ENCODE measurements at regions not wholly inside any gene's neighbourhood (a gene's known extent, or its start where the extent isn't known, plus 50 kb on each side); places are given as distances from the start of the nearest gene placed in this dataset.
"Not testable (repeated sequence)": the region's sequence is repeated elsewhere in the genome, so short reads cannot be mapped to it uniquely, and the experiment has no call there.

DNA sequence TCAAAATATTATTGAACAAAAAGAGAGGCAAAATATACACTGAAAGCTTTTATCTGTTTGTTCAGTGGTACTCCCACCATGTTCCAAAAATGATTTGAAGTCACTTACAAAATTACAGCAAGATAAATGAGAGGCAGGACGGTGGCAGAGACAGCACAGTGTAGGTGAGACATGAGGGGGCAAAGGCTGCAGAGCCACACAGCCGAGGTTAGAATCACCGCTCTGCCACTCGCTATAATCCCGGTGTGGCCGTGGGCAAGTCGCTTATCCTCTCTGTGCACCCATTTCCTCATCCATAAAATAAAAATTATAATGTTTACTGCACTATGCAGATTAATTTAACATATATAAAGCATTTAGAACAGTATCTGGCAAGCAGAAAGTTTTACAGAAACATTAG is 140.1 kb upstream of the BEND6 start:
- no peak overlapping the region for H3K4me3 Mint-ChIP-seq
- H3K9me3 Mint-ChIP-seq = no peaks in the 10 kb centered on the region
- H3K27ac Mint-ChIP-seq = no peak overlapping the region
- no peaks in the 10 kb centered on the region for H3K4me1 ChIP-seq (ENCODE audit: insufficient read depth, low read length)
- no peaks in the 10 kb centered on the region for H3K9me3 ChIP-seq (ENCODE audit: control insufficient read depth in 1 of 2, insufficient read depth in 1 of 2, low read length in 2 of 2)
- ATAC-seq (ENCODE audit: poor library complexity) = no peak
- DNase-seq = no peak
- no peaks in the 10 kb centered on the region for H3K4me1 Mint-ChIP-seq (ENCODE audit: low read depth)
- TF ChIP-seq CTCF (IDR thresholded peaks at IDR 0.05) = no peak
- intact Hi-C loops (cut with DNase I, micrococcal nuclease) = no loop called here
- H3K27ac ChIP-seq (ENCODE audit: low read depth in 1 of 2, low read length in 2 of 2) = no peak overlapping the region
- no peaks in the 10 kb centered on the region for H3K36me3 ChIP-seq (ENCODE audit: insufficient read depth, low read length)
- no peak overlapping the region for H3K4me3 ChIP-seq (ENCODE audit: low read length)
- no peaks in the 10 kb centered on the region for H3K27me3 ChIP-seq (ENCODE audit: control insufficient read depth in 1 of 2, insufficient read depth in 2 of 2, low read length in 2 of 2)
- H3K27me3 Mint-ChIP-seq = no peaks in the 10 kb centered on the region
- ChIA-PET CTCF (no interaction called here), POLR2A (no interaction called here)
- no peaks in the 10 kb centered on the region for H3K36me3 Mint-ChIP-seq (ENCODE audit: low read depth)

DNA sequence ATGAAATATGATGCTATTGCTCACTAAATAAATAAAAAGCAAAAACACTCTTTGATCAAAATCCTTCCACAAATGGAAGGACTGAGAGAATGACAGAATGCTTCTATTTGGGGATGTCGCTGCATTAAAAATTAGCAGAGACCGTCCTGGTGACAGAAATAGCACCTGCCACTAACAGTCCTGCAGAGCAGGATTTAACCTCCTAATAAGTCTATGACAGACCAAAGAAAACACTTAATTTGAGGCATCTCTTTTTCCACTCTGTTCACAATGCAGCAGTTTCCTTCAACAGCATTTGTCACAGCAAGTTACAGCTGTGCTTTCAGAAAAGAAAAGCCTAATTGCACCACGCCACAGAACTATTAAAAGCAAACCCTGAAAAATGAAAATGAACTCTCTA is 140.6 kb upstream of the BEND6 start:
- Mint-ChIP-seq H3K27me3 (no peaks in the 10 kb centered on the region), H3K4me3 (no peak overlapping the region)

GRCh38 chr6:56812851-56813250 is 142.1 kb upstream of the BEND6 start:
- not testable (repeated sequence) for H3K4me3 Mint-ChIP-seq

More for the DNA sequence above, 140.6 kb upstream of the BEND6 start:
- Mint-ChIP-seq H3K9me3 (no peaks in the 10 kb centered on the region), H3K36me3 (ENCODE audit: low read depth) (no peaks in the 10 kb centered on the region), H3K27ac (no peak overlapping the region), H3K4me1 (ENCODE audit: low read depth) (no peaks in the 10 kb centered on the region)
- no peak overlapping the region for H3K27ac ChIP-seq (ENCODE audit: low read depth in 1 of 2, low read length in 2 of 2)
- H3K27me3 ChIP-seq (ENCODE audit: control insufficient read depth in 1 of 2, insufficient read depth in 2 of 2, low read length in 2 of 2) = no peaks in the 10 kb centered on the region
- intact Hi-C loops (cut with DNase I, micrococcal nuclease) = no loop called here
- H3K4me1 ChIP-seq (ENCODE audit: insufficient read depth, low read length) = no peaks in the 10 kb centered on the region
- no peak overlapping the region for H3K4me3 ChIP-seq (ENCODE audit: low read length)
- DNase-seq (no peak), ATAC-seq (ENCODE audit: poor library complexity) (no peak)
- H3K9me3 ChIP-seq (ENCODE audit: control insufficient read depth in 1 of 2, insufficient read depth in 1 of 2, low read length in 2 of 2) = no peaks in the 10 kb centered on the region
- TF ChIP-seq CTCF (IDR thresholded peaks at IDR 0.05) = no peak
- ChIA-PET POLR2A (no interaction called here), CTCF (no interaction called here)
- no peaks in the 10 kb centered on the region for H3K36me3 ChIP-seq (ENCODE audit: insufficient read depth, low read length)

DNA sequence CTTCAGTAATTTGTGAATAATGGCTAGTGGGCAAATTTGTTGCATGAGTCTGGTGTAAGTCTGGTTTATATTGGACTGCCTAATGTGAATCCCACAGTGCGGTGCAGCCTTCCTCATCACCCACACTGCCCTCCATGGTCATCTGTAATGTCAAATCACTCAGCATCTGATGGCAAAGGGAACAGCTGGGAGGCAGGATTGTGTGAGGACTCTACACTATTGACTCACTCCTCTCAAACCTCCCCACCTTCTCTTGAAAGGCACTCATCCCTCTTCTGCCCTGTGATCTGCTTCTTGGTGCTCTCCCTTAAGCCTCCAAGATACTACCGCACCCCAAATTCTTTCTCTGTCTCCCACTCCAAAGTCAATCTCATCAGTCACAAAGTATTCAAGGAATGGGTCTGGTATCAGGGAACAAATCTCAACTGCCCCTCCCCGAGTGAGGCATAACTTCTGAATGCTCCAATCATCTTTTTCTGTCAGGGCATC is 146.0 kb upstream of the BEND6 start:
- no peak for DNase-seq
- H3K9me3 Mint-ChIP-seq = no peaks in the 10 kb centered on the region
- POLR2A ChIA-PET = no interaction called here

More at GRCh38 chr6:56812851-56813250, 142.1 kb upstream of the BEND6 start:
- H3K27ac ChIP-seq (ENCODE audit: low read depth in 1 of 2, low read length in 2 of 2); H3K27me3 Mint-ChIP-seq; CTCF ChIA-PET; H3K36me3 ChIP-seq (ENCODE audit: insufficient read depth, low read length); H3K27me3 ChIP-seq (ENCODE audit: control insufficient read depth in 1 of 2, insufficient read depth in 2 of 2, low read length in 2 of 2); H3K4me1 ChIP-seq (ENCODE audit: insufficient read depth, low read length); intact Hi-C loops (cut with DNase I, micrococcal nuclease); H3K9me3 ChIP-seq (ENCODE audit: control insufficient read depth in 1 of 2, insufficient read depth in 1 of 2, low read length in 2 of 2); H3K4me1 Mint-ChIP-seq (ENCODE audit: low read depth); H3K9me3 Mint-ChIP-seq; H3K4me3 ChIP-seq (ENCODE audit: low read length); POLR2A ChIA-PET; H3K27ac Mint-ChIP-seq; ATAC-seq (ENCODE audit: poor library complexity); DNase-seq; H3K36me3 Mint-ChIP-seq (ENCODE audit: low read depth): not testable (repeated sequence)

More for the DNA sequence above, 146.0 kb upstream of the BEND6 start:
- no peak for TF ChIP-seq CTCF (IDR thresholded peaks at IDR 0.05)
- H3K27me3 ChIP-seq (ENCODE audit: control insufficient read depth in 1 of 2, insufficient read depth in 2 of 2, low read length in 2 of 2) = no peaks in the 10 kb centered on the region
- Mint-ChIP-seq H3K27me3 (no peaks in the 10 kb centered on the region), H3K36me3 (ENCODE audit: low read depth) (no peaks in the 10 kb centered on the region), H3K27ac (no peak overlapping the region), H3K4me3 (no peak overlapping the region), H3K4me1 (ENCODE audit: low read depth) (no peaks in the 10 kb centered on the region)
- no peaks in the 10 kb centered on the region for H3K36me3 ChIP-seq (ENCODE audit: insufficient read depth, low read length)
- H3K9me3 ChIP-seq (ENCODE audit: control insufficient read depth in 1 of 2, insufficient read depth in 1 of 2, low read length in 2 of 2) = no peaks in the 10 kb centered on the region
- no peak overlapping the region for H3K4me3 ChIP-seq (ENCODE audit: low read length)
- intact Hi-C loops (cut with DNase I, micrococcal nuclease) = no loop called here
- no peaks in the 10 kb centered on the region for H3K4me1 ChIP-seq (ENCODE audit: insufficient read depth, low read length)
- no peak overlapping the region for H3K27ac ChIP-seq (ENCODE audit: low read depth in 1 of 2, low read length in 2 of 2)
- no peak for ATAC-seq (ENCODE audit: poor library complexity)
- CTCF ChIA-PET = interaction anchor here (1.0 kb wide), 1 partner anchor 11 kb away, joined by 3 read pairs; no protein-coding TSS in a partner anchor
